ENCODE measurements at regions not wholly inside any gene's neighbourhood (a gene's known extent, or its start where the extent isn't known, plus 50 kb on each side); places are given as distances from the start of the nearest gene placed in this dataset.
"Not testable (repeated sequence)": the region's sequence is repeated elsewhere in the genome, so short reads cannot be mapped to it uniquely, and the experiment has no call there.

DNA sequence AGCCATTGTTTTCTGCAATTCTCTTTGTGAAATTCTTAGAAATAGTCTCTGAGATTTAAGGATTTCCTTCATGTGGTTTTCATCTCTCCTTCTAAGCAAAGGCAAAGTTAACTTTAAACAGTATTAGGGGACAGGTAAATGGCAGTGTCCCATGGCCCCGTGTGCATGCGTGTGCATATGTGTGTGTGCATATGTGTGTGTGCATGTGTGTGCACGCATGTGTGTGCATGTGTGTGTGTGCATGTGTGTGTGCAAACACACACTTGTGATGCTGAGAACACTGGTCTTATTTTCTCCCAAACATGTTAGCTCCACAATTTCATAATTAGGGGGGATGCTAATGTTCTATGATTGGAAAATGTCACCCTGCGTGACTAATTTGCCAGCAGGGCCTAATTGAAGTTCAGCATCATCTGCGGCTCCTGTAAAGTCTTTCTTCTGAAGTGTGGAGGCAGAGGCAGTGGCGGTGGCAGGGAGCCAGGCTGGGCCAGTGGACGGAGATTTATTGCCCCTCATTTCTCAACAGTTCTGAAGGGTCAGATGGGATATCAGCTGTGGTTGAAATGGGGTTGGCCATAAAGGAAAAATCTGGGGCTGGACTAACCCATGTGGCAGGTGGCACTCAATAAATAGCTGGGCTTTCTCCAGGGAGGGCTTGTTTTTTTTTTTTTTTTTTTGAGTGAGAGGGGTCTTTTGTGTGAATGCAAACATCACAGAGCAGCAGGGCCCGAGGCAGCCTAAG is 289.3 kb upstream of the PODXL start:
- no peaks in the 10 kb centered on the region for H3K27me3 Mint-ChIP-seq
- DNase-seq: no peak
- H3K27ac Mint-ChIP-seq: no peak overlapping the region
- no peak overlapping the region for H3K4me3 Mint-ChIP-seq
- H3K9me3 Mint-ChIP-seq: no peaks in the 10 kb centered on the region
- intact Hi-C loops (cut with micrococcal nuclease): no loop called here
- H3K4me1 Mint-ChIP-seq: no peaks in the 10 kb centered on the region
- H3K36me3 Mint-ChIP-seq (ENCODE audit: low read depth): no peaks in the 10 kb centered on the region

DNA sequence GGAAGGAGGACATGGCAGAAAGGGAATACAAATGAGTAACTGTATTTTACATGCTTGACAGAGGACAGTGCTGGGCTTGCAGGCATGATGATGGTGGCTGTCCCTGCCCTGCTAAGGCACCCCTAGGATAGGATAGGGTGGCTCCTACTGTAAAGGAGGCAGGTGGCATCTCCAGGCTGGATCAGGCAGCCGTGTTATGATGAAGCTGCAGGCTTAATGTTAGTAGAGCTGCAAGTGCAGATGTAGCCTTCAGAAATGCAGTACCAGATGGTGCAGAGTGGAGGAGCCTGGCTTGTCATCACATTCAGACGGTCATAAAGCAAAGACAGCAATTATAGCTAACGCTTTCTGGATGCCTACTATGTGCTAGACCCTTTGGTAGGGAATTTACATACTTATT is 287.9 kb upstream of the PODXL start:
- H3K4me3 Mint-ChIP-seq: no peak overlapping the region
- H3K27me3 Mint-ChIP-seq: peaks cover 1% of the 10 kb centered on the region

DNA sequence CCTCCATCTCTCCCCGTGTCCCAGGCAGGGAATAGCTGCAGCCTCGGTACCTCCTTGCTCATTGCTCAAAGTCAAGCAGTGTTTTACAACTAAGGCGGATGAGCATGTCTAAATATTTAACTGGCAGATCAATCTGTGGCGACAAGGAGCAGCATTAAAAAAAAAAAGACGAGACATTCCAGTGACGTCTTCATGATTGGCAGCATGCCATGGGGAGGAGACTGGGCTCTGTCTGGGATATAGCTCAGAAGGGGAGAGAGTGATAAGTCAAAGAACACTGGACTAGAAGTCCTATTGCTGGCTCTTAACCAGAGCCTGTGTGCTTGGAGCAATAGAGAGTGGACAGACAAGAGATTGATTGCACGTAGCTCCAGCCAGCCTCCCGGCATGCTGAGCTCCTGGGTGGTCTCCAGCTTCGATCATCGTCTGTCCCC is 287.5 kb upstream of the PODXL start:
- Mint-ChIP-seq H3K9me3 (no peaks in the 10 kb centered on the region), H3K36me3 (ENCODE audit: low read depth) (no peaks in the 10 kb centered on the region), H3K4me1 (no peaks in the 10 kb centered on the region), H3K27ac (no peak overlapping the region), H3K27me3 (peaks cover 1% of the 10 kb centered on the region), H3K4me3 (no peak overlapping the region)
- intact Hi-C loops (cut with micrococcal nuclease): no loop called here
- no peak for DNase-seq

More for the DNA sequence above, 287.9 kb upstream of the PODXL start:
- Mint-ChIP-seq H3K4me1 (no peaks in the 10 kb centered on the region), H3K36me3 (ENCODE audit: low read depth) (no peaks in the 10 kb centered on the region), H3K9me3 (no peaks in the 10 kb centered on the region), H3K27ac (no peak overlapping the region)
- intact Hi-C loops (cut with micrococcal nuclease): no loop called here
- no peak for DNase-seq

DNA sequence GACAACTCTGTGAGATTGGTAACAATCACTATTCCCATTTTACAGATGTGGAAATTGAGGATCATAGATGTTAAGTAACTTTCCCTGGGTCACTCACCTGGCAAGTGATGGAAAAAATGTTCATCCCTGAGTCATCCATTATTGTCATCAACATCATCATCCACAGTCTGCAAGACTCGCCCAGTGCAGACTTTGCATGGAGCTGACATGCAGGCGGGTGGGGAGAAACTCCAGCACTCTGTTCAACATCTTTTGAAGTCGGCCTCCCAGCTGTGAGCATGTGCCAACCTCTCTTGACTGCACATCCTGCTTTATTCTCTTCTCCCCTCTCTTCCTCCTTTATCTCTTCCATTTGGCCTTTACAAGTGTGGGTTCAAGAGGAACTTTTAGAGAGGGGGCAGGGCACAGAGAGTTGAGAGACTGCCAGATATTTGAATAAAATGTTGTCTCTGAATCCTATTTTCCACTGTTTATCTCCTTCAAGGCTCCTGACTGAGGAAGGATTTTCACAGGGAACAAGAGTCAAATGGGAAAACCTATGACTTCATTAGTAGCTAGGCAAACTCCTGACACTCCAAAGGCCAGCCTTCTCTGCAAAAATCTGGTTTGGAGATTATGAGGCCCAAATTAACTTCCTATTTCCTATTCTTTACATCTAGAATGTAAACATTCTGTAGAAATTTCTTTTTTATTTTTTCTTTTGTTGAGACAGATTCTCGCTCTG is 283.7 kb upstream of the PODXL start:
- no peak for DNase-seq
- intact Hi-C loops (cut with micrococcal nuclease): no loop called here
- Mint-ChIP-seq H3K4me1 (no peaks in the 10 kb centered on the region), H3K4me3 (no peak overlapping the region), H3K36me3 (ENCODE audit: low read depth) (no peaks in the 10 kb centered on the region), H3K27me3 (peaks cover 1% of the 10 kb centered on the region), H3K27ac (no peak overlapping the region), H3K9me3 (no peaks in the 10 kb centered on the region)

DNA sequence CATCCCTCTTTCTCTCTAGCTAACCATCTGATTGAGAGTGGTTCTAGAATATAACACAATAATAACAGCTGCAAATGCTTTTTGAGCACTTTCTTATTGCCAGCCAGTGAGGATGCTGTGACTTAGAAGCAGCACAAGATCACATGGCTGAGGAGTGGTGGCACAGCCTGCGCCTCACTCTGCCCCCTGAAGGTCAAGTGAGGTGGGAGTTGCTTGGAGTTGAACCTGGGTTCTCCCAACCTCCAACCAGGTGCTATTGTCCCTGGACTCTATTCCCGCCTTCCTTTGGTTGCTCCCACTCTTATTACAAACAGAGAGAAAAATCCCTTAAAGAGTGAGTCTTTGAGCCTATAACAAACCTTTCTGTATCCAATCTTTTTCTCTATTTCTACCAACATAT is 280.3 kb upstream of the PODXL start:
- Mint-ChIP-seq H3K27me3 (peaks cover 1% of the 10 kb centered on the region), H3K27ac (no peak overlapping the region), H3K9me3 (no peaks in the 10 kb centered on the region), H3K4me3 (no peak overlapping the region), H3K36me3 (ENCODE audit: low read depth) (no peaks in the 10 kb centered on the region), H3K4me1 (no peaks in the 10 kb centered on the region)
- intact Hi-C loops (cut with micrococcal nuclease): no loop called here
- no peak for DNase-seq

DNA sequence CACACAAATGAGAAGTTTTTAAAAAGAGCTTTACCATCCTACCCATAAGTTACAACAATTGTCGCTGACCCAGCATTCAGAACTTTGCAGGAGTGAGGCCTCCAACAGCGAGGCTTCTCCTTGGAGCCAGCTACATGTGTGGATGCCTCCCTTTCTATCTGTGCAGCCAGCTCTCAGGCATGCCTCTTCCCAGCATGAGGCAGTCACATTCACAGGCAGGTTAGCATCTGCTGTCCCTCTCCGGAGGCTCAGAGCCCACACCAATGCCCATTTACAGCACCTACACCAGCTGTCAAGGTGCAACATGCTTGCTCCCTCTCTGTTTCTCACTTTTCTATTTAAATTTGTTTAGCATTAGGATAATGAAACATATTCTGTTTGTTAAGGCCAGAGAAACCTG is 278.7 kb upstream of the PODXL start:
- Mint-ChIP-seq H3K36me3 (ENCODE audit: low read depth) (no peaks in the 10 kb centered on the region), H3K27me3 (peaks cover under 1% of the 10 kb centered on the region), H3K4me1 (no peaks in the 10 kb centered on the region), H3K9me3 (no peaks in the 10 kb centered on the region), H3K4me3 (no peak overlapping the region), H3K27ac (no peak overlapping the region)
- intact Hi-C loops (cut with micrococcal nuclease): no loop called here
- DNase-seq: no peak

DNA sequence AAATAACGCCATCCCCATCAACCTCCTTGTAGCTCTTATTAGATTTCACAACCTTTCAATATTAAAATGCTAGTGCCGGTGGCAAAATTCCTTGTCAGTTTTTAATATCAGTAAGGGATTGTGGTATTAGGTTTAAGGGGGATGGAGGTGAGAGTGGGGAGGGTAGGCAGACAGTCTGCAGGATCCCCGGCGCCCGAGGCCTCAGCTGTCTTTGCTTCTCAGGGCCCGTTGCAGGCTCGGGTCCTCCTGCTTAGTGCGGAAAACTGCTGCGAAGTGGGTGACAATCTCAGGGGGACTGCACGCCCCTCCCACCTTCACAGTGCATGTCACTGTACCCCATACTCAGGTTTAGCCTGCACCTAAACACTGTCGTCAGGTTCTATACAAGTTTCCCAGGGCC is 274.3 kb upstream of the PODXL start:
- peaks cover 3% of the 10 kb centered on the region for H3K27me3 Mint-ChIP-seq
- no peaks in the 10 kb centered on the region for H3K9me3 Mint-ChIP-seq
- H3K4me3 Mint-ChIP-seq: no peak overlapping the region
- intact Hi-C loops (cut with micrococcal nuclease): no loop called here
- no peaks in the 10 kb centered on the region for H3K36me3 Mint-ChIP-seq (ENCODE audit: low read depth)
- DNase-seq: no peak
- H3K27ac Mint-ChIP-seq: no peak overlapping the region
- H3K4me1 Mint-ChIP-seq: no peaks in the 10 kb centered on the region

DNA sequence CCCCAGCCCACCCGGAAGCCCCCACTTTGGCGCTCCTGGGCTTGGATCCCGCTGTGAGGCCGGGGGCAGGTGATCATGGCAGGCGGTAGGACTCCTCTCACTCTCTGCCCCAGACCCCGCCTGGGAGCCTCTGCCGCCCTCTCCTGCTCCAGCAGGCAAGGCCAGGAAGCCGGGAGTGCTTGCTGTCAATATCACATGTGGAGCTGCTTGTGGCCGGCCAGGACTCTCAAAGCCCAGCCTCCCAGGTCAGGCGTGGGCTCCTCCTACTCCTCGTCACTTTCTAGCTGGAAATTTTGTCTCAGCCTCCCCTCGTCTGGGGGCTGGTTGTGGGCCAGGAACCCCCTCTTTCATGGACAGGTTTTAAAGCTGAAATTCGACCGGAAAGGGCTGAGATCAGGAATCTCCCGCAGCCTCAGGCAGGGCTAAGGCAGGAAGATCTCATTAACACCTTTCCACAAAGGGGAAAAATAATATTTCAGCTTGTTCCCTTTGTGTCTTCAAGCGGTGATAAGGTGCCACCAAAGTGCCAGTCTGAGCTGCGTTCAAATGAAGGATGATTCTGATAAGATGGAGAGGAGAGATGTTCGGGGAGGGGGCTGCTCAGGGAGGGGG is 273.6 kb upstream of the PODXL start:
- Mint-ChIP-seq H3K36me3 (ENCODE audit: low read depth) (no peaks in the 10 kb centered on the region), H3K27me3 (peaks cover 3% of the 10 kb centered on the region), H3K9me3 (no peaks in the 10 kb centered on the region), H3K27ac (no peak overlapping the region), H3K4me3 (no peak overlapping the region), H3K4me1 (no peaks in the 10 kb centered on the region)
- intact Hi-C loops (cut with micrococcal nuclease): no loop called here
- DNase-seq: no peak

DNA sequence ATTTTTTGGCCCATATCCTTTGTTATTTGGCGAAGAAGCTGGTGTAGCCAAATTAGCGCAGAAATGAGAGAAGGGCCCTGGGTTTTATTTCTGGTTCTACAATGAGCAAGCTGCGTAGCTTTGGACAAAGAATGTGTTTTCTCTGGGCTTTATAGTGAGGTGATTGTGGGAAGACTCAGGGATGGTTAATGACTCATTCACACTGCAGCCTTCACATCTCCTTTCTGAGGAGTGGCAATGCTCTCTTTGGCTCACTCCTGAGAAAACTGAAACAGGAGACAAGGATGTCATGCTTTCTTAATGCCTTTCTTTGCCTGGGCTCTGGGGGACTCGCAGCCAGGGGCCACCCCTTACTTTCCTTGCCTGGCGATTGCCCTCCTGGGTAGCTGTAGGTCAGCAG is 271.0 kb upstream of the PODXL start:
- Mint-ChIP-seq H3K27me3 (peaks cover 3% of the 10 kb centered on the region), H3K4me1 (no peaks in the 10 kb centered on the region), H3K9me3 (no peaks in the 10 kb centered on the region), H3K36me3 (ENCODE audit: low read depth) (no peaks in the 10 kb centered on the region), H3K27ac (no peak overlapping the region), H3K4me3 (no peak overlapping the region)
- DNase-seq: no peak
- intact Hi-C loops (cut with micrococcal nuclease): no loop called here

DNA sequence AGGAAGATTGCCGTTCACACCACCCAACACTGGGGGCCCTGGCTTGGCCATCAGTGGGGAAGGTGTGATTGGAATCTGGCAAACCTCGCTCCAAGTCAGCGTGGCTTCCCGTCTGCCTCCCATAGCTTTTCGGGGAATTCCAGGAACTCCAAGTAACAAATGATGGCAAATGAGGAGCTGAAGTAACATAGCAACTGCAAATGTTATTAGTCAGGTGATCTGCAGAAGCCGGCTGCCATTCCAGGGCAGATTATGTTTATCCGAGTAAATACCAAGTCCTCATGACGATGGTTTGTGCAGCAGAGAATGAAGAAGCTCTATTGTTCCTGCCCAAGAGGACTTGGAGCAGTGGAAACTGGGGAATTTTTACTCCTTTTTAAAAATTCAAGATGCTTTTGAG is 270.5 kb upstream of the PODXL start:
- no peak overlapping the region for H3K4me3 Mint-ChIP-seq
- peaks cover 3% of the 10 kb centered on the region for H3K27me3 Mint-ChIP-seq
- H3K36me3 Mint-ChIP-seq (ENCODE audit: low read depth): no peaks in the 10 kb centered on the region
- no peaks in the 10 kb centered on the region for H3K4me1 Mint-ChIP-seq
- no peak overlapping the region for H3K27ac Mint-ChIP-seq
- intact Hi-C loops (cut with micrococcal nuclease): no loop called here
- no peaks in the 10 kb centered on the region for H3K9me3 Mint-ChIP-seq
- DNase-seq: no peak

DNA sequence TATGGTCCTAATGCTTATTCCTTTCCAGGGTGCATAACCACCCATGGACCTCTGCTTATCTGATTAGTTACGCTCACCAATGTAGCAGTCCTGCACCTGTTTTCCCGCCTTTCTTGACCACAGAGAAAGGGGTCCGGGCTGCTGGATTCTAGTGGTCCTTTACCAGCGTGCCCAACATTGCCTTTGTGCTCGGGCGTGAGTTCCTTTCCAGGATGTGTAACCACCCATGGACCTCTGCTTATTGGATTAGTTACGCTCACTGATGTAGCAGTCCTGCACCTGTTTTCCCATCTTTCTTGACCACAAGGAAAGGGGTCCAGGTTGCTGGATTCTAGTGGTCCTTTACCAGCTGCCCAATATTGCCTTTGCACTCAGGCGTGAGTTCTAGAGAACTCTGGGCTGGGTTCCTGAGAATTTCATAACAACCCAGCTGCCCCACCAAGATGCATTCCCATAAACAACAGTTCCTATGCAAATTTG is 267.6 kb upstream of the PODXL start:
- H3K27ac Mint-ChIP-seq; H3K9me3 Mint-ChIP-seq; H3K27me3 Mint-ChIP-seq; DNase-seq; intact Hi-C loops (cut with micrococcal nuclease); H3K4me3 Mint-ChIP-seq; H3K4me1 Mint-ChIP-seq; H3K36me3 Mint-ChIP-seq (ENCODE audit: low read depth): not testable (repeated sequence)

DNA sequence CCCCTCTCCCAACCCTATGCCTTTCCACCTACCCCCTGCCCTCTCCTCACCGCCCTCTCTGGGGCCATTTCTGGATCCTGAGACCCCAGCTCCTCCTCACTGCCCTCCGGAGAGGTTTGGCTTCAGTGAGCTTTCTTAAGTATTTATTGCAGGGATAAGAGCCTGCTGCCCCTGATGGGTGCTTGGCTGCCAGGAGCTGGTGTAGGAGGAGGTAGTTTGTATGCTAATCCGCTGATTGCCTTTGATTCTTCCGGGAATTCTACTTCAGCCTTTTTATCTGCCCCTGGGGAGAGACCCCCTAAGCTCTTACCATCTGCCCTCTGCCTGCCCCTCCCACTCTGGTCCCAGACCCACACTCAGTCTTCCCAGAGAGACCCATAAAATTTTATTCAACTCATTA is 263.5 kb upstream of the PODXL start:
- Mint-ChIP-seq H3K27ac (no peak overlapping the region), H3K9me3 (no peaks in the 10 kb centered on the region)

DNA sequence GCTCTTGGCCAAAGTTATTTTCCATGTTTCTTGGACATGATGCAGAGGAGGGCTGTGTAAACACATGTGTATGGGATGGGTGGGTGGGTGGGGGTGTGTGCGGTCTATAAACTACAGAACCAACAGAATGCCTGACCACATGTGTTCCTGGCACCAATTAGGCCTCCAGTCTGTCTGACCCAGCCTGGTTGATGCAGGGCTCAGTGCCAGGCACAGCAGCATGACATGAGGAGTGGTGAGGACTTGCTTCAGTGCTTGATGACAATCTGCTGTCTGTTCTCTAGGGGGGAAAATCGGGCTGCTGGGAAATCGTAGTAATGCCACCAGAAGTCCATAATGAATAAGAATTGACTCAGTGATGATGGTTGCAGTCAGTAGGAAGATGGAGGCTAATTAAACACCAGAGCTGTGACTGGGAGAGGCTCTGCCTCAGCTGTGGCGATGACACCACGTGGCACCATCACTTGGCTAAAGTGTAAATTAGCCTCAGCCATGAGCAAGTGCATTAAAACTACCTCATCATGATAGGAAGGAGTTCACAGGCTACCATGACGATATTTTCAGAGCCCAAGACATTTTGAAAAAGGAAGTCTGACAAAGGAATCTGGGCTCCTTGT is 260.1 kb upstream of the PODXL start:
- peaks cover 1% of the 10 kb centered on the region for H3K27me3 Mint-ChIP-seq
- no peaks in the 10 kb centered on the region for H3K4me1 Mint-ChIP-seq
- H3K36me3 Mint-ChIP-seq (ENCODE audit: low read depth): no peaks in the 10 kb centered on the region
- no peak overlapping the region for H3K4me3 Mint-ChIP-seq
- no peaks in the 10 kb centered on the region for H3K9me3 Mint-ChIP-seq
- H3K27ac Mint-ChIP-seq: no peak overlapping the region
- DNase-seq: no peak
- intact Hi-C loops (cut with micrococcal nuclease): no loop called here

More for the DNA sequence above, 263.5 kb upstream of the PODXL start:
- no peaks in the 10 kb centered on the region for H3K4me1 Mint-ChIP-seq
- DNase-seq: no peak
- intact Hi-C loops (cut with micrococcal nuclease): no loop called here
- H3K4me3 Mint-ChIP-seq: no peak overlapping the region
- no peaks in the 10 kb centered on the region for H3K36me3 Mint-ChIP-seq (ENCODE audit: low read depth)
- H3K27me3 Mint-ChIP-seq: no peaks in the 10 kb centered on the region

DNA sequence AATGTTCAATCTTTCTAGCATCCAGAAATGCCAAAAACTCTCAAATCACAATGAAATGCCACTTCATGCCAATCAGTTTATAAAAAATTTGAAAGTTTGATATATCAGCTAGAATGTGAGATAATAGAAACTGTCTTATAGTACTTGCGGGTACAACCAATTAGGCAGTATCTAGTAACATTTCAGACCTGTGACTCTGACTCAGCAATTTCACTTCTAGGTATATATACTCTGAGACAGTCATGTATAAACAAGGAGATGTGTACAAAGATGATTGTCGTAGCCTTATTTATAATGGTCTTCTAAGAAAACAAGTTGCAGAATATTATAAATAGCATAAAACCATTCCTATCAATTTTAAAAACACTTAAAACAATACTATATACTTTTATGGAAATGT is 252.3 kb upstream of the PODXL start:
- no peaks in the 10 kb centered on the region for H3K4me1 Mint-ChIP-seq
- H3K27me3 Mint-ChIP-seq: peaks cover 4% of the 10 kb centered on the region
- no peak for DNase-seq
- H3K27ac Mint-ChIP-seq: no peak overlapping the region
- intact Hi-C loops (cut with micrococcal nuclease): no loop called here
- H3K9me3 Mint-ChIP-seq: no peaks in the 10 kb centered on the region
- H3K4me3 Mint-ChIP-seq: no peak overlapping the region
- H3K36me3 Mint-ChIP-seq (ENCODE audit: low read depth): no peaks in the 10 kb centered on the region

Measured in activated CD4-positive, alpha-beta T cell treated with anti-CD3 and anti-CD28 coated beads, Interleukin-2, amount 10 ng/mL, durations not matched to agents 24 days and 14 days (primary cell).